Stomach (tissue), 4 donors: ENCODE measurements at regions not wholly inside any gene's neighbourhood (a gene's known extent, or its start where the extent isn't known, plus 50 kb on each side); places are given as distances from the start of the nearest gene placed in this dataset.

Experiments used
- EP300 ChIP-seq: sonication (generic); formaldehyde crosslinking; IDR thresholded peaks from one replicate; pipeline ENCODE4 v1.6.1; 2017; ENCODE audit warnings: antibody characterized with exemption
- POLR2AphosphoS5 ChIP-seq, 3 donors: sonication (generic); formaldehyde crosslinking; IDR thresholded peaks; one replicate each; pipeline ENCODE4 v1.6.1; 2016; ENCODE audit warnings: antibody characterized with exemption in 3 of 3
- TF ChIP-seq, protein P1 (sequence below), 7 experiments: fragments of 450-650 bp in 4 of 7; fragments of 200-600 bp in 3 of 7; sonication (generic) in 3 of 7; IDR thresholded peaks; one replicate each; pipeline ENCODE4 v1.5.1; 2016 to 2019; ENCODE audit warnings: antibody characterized with exemption in 7 of 7, control low read depth in 2 of 7, mild to moderate bottlenecking in 1 of 7

DNA sequence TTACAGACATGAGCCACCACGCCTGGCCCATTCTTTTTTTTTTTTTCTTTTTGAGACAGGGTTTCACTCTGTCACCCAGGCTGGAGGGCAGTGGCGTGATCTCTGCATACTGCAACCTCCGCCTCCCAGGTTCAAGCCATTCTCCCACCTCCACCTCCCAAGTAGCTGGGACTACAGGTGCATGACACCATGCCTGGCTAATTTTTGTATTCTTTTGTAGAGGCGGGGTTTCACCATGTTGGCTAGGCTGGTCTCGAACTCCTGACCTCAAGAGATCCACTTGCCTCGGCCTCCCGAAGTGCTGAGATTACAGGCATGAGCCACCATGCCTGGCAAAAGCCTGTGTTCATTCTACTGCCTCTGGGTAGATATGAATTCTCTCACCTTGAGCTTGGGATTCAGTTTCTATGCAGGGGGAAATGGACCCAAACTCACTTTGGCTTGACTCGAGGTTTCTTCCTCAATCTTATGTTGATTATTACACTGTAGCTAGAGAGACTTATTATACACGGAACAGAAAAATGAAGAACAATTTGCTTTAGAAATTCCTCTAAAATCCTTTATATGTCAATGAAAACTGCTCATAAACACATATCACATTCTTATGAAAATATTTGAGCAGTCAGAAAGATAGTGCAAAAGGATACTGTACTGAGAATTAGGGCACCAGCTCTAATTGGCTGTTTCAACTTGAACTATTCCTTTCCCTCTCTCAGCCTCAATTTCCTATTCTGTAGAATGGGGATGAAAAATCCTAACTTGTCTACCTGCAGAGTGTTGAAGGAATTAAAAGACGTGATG is 252.3 kb downstream of the MYCN start:
- no peak for TF ChIP-seq POLR2AphosphoS5 (IDR thresholded peaks at IDR 0.05)
- TF ChIP-seq, protein P1, sequence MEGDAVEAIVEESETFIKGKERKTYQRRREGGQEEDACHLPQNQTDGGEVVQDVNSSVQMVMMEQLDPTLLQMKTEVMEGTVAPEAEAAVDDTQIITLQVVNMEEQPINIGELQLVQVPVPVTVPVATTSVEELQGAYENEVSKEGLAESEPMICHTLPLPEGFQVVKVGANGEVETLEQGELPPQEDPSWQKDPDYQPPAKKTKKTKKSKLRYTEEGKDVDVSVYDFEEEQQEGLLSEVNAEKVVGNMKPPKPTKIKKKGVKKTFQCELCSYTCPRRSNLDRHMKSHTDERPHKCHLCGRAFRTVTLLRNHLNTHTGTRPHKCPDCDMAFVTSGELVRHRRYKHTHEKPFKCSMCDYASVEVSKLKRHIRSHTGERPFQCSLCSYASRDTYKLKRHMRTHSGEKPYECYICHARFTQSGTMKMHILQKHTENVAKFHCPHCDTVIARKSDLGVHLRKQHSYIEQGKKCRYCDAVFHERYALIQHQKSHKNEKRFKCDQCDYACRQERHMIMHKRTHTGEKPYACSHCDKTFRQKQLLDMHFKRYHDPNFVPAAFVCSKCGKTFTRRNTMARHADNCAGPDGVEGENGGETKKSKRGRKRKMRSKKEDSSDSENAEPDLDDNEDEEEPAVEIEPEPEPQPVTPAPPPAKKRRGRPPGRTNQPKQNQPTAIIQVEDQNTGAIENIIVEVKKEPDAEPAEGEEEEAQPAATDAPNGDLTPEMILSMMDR (IDR thresholded peaks at IDR 0.05), result no peak
- TF ChIP-seq EP300, result no peak
